Thoracic aorta (tissue), 2 donors: ENCODE measurements at regions not wholly inside any gene's neighbourhood (a gene's known extent, or its start where the extent isn't known, plus 50 kb on each side); places are given as distances from the start of the nearest gene placed in this dataset.

ENCODE experiments used
- ATAC-seq: fragments of 150-250 bp; one replicate; pipeline ENCODE4 v1.8.0; 2017; ENCODE audit warnings: low read depth; ENCODE audit not compliant: insufficient number of reproducible peaks, low FRiP score
- DNase-seq: peaks from one replicate; pipeline ENCODE4 v3.0.0-alpha.2; 2020; ENCODE audit warnings: low spot score
- H3K27ac ChIP-seq, 2 donors: fragments of 200-600 bp; sonication (generic); 1 replicate in 1 of 2; 2 replicates in 1 of 2; pipeline ENCODE4 v1.5.1; 2016; ENCODE audit warnings: mild to moderate bottlenecking in 2 of 2, moderate library complexity in 2 of 2
- H3K27me3 ChIP-seq: fragments of 200-600 bp; sonication (generic); replicated peaks from 2 replicates; pipeline ENCODE4 v1.6.0; 2016; ENCODE audit warnings: mild to moderate bottlenecking; ENCODE audit not compliant: insufficient read depth
- H3K36me3 ChIP-seq: fragments of 200-600 bp; sonication (generic); one replicate; pipeline ENCODE4 v1.5.1; 2016
- H3K4me1 ChIP-seq, 2 donors: fragments of 200-600 bp; sonication (generic); 1 replicate in 1 of 2; 2 replicates in 1 of 2; pipeline versions ENCODE4 v1.5.1 to v1.6.0; 2016; ENCODE audit warnings: low read depth in 2 of 2, mild to moderate bottlenecking in 1 of 2; ENCODE audit not compliant: control insufficient read depth in 1 of 2
- H3K4me3 ChIP-seq: fragments of 200-600 bp; sonication (generic); 2 replicates; pipeline ENCODE4 v1.5.1; 2016; ENCODE audit warnings: mild to moderate bottlenecking
- H3K9me3 ChIP-seq: fragments of 200-600 bp; sonication (generic); 2 replicates; pipeline ENCODE4 v1.5.1; 2016
- CTCF ChIP-seq: fragments of 200-600 bp; sonication (generic); IDR thresholded peaks from one replicate; pipeline ENCODE4 v1.5.1; 2019; ENCODE audit warnings: antibody characterized with exemption

GRCh38 chr9:28121366-28121765, 548.1 kb upstream of the C9orf72 start:
- Histone ChIP-seq H3K27me3 (no peaks in the 10 kb centered on the region), H3K27ac (no peak overlapping the region)

GRCh38 chr9:28124917-28125316, 551.6 kb upstream of the C9orf72 start:
- no peaks in the 10 kb centered on the region for H3K36me3 ChIP-seq
- TF ChIP-seq CTCF = no peak
- no peaks in the 10 kb centered on the region for H3K9me3 ChIP-seq
- no peak for DNase-seq
- no peaks in the 10 kb centered on the region for H3K4me1 ChIP-seq
- ATAC-seq = no peak
- H3K27me3 ChIP-seq = no peaks in the 10 kb centered on the region
- no peak overlapping the region for H3K27ac ChIP-seq
- H3K4me3 ChIP-seq = no peak overlapping the region

More at GRCh38 chr9:28121366-28121765, 548.1 kb upstream of the C9orf72 start:
- DNase-seq (no peak), ATAC-seq (no peak)
- no peak for TF ChIP-seq CTCF
- H3K9me3 ChIP-seq = no peaks in the 10 kb centered on the region
- H3K4me3 ChIP-seq = no peak overlapping the region
- H3K36me3 ChIP-seq = no peaks in the 10 kb centered on the region
- no peaks in the 10 kb centered on the region for H3K4me1 ChIP-seq

GRCh38 chr9:28127101-28127500, 553.8 kb upstream of the C9orf72 start:
- ATAC-seq (no peak), DNase-seq (no peak)
- Histone ChIP-seq H3K4me1 (no peaks in the 10 kb centered on the region), H3K36me3 (no peaks in the 10 kb centered on the region), H3K27me3 (no peaks in the 10 kb centered on the region), H3K4me3 (no peak overlapping the region), H3K27ac (no peak overlapping the region), H3K9me3 (no peaks in the 10 kb centered on the region)
- TF ChIP-seq CTCF = no peak

- Histone ChIP-seq H3K4me3 (no peak overlapping the region), H3K36me3 (no peaks in the 10 kb centered on the region), H3K27me3 (no peaks in the 10 kb centered on the region), H3K4me1 (no peaks in the 10 kb centered on the region), H3K27ac (no peak overlapping the region), H3K9me3 (no peaks in the 10 kb centered on the region)
- TF ChIP-seq CTCF = no peak
- ATAC-seq (no peak), DNase-seq (no peak)
Measured at GRCh38 chr9:28134446-28134976, 561.2 kb upstream of the C9orf72 start.

GRCh38 chr9:28135549-28135948, 562.3 kb upstream of the C9orf72 start:
- H3K4me3 ChIP-seq = no peak overlapping the region
- no peak overlapping the region for H3K27ac ChIP-seq
- H3K4me1 ChIP-seq = no peaks in the 10 kb centered on the region
- no peaks in the 10 kb centered on the region for H3K36me3 ChIP-seq
- no peak for TF ChIP-seq CTCF
- ATAC-seq (no peak), DNase-seq (no peak)
- H3K27me3 ChIP-seq = no peaks in the 10 kb centered on the region
- no peaks in the 10 kb centered on the region for H3K9me3 ChIP-seq
